Thoracic aorta (tissue), 2 donors: ENCODE measurements at regions not wholly inside any gene's neighbourhood (a gene's known extent, or its start where the extent isn't known, plus 50 kb on each side); places are given as distances from the start of the nearest gene placed in this dataset.
"Not testable (repeated sequence)": the region's sequence is repeated elsewhere in the genome, so short reads cannot be mapped to it uniquely, and the experiment has no call there.

Experiments used
- ATAC-seq: fragments of 150-250 bp; one replicate; pipeline ENCODE4 v1.8.0; 2017; ENCODE audit warnings: low read depth; ENCODE audit not compliant: insufficient number of reproducible peaks, low FRiP score
- DNase-seq: peaks from one replicate; pipeline ENCODE4 v3.0.0-alpha.2; 2020; ENCODE audit warnings: low spot score
- H3K27ac ChIP-seq, 2 donors: fragments of 200-600 bp; sonication (generic); 1 replicate in 1 of 2; 2 replicates in 1 of 2; pipeline ENCODE4 v1.5.1; 2016; ENCODE audit warnings: mild to moderate bottlenecking in 2 of 2, moderate library complexity in 2 of 2
- H3K27me3 ChIP-seq: fragments of 200-600 bp; sonication (generic); replicated peaks from 2 replicates; pipeline ENCODE4 v1.6.0; 2016; ENCODE audit warnings: mild to moderate bottlenecking; ENCODE audit not compliant: insufficient read depth
- H3K36me3 ChIP-seq: fragments of 200-600 bp; sonication (generic); one replicate; pipeline ENCODE4 v1.5.1; 2016
- H3K4me1 ChIP-seq, 2 donors: fragments of 200-600 bp; sonication (generic); 1 replicate in 1 of 2; 2 replicates in 1 of 2; pipeline versions ENCODE4 v1.5.1 to v1.6.0; 2016; ENCODE audit warnings: low read depth in 2 of 2, mild to moderate bottlenecking in 1 of 2; ENCODE audit not compliant: control insufficient read depth in 1 of 2
- H3K4me3 ChIP-seq: fragments of 200-600 bp; sonication (generic); 2 replicates; pipeline ENCODE4 v1.5.1; 2016; ENCODE audit warnings: mild to moderate bottlenecking
- H3K9me3 ChIP-seq: fragments of 200-600 bp; sonication (generic); 2 replicates; pipeline ENCODE4 v1.5.1; 2016
- TF ChIP-seq, protein P1 (sequence below): fragments of 200-600 bp; sonication (generic); IDR thresholded peaks from one replicate; pipeline ENCODE4 v1.5.1; 2019; ENCODE audit warnings: antibody characterized with exemption

DNA sequence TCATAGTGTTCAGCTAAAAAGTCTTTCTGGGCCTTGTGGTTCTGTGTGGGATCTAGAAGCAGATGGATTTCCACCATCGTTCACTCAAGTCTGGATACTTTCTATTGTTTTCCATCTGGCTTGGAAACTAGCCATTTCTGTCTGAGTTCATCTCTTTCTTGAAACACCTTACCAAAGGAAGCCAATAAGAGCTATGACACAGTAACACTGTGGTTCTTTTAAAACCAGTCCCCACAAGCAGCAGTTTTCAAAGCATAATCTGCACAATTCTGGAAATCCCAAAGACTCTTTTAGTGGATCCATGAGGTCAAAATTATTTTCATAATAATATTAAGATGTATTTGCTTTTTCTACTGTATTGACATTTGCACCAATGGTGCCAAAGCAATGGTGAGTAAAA is 234.2 kb upstream of the TET2 start:
- Histone ChIP-seq H3K4me3 (no peak overlapping the region), H3K9me3 (no peaks in the 10 kb centered on the region), H3K27ac (no peak overlapping the region), H3K4me1 (no peaks in the 10 kb centered on the region), H3K36me3 (no peaks in the 10 kb centered on the region), H3K27me3 (no peaks in the 10 kb centered on the region)
- TF ChIP-seq, protein P1, sequence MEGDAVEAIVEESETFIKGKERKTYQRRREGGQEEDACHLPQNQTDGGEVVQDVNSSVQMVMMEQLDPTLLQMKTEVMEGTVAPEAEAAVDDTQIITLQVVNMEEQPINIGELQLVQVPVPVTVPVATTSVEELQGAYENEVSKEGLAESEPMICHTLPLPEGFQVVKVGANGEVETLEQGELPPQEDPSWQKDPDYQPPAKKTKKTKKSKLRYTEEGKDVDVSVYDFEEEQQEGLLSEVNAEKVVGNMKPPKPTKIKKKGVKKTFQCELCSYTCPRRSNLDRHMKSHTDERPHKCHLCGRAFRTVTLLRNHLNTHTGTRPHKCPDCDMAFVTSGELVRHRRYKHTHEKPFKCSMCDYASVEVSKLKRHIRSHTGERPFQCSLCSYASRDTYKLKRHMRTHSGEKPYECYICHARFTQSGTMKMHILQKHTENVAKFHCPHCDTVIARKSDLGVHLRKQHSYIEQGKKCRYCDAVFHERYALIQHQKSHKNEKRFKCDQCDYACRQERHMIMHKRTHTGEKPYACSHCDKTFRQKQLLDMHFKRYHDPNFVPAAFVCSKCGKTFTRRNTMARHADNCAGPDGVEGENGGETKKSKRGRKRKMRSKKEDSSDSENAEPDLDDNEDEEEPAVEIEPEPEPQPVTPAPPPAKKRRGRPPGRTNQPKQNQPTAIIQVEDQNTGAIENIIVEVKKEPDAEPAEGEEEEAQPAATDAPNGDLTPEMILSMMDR: no peak
- DNase-seq: no peak
- no peak for ATAC-seq

DNA sequence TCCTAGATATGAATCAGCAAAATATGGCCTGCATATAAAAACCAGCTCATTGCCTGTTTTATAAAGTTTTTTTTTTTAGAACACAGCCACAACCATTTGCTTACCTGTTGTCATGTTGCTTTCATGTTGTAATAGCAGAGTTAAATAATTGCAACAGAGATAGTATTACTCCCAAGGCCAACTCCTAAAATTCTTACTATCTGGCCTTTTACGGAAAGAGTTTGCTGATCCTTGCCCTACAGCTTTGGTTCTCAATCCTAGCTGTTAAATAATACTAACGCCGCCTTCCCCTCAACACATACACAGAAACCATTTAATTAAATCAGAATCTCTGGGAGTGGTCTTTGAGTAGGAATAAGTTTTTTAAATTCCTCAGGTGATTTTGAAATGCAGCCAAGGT is 231.3 kb upstream of the TET2 start:
- no peak overlapping the region for H3K27ac ChIP-seq

GRCh38 chr4:104915864-104916263 is 230.8 kb upstream of the TET2 start:
- no peak overlapping the region for H3K4me3 ChIP-seq
- no peaks in the 10 kb centered on the region for H3K9me3 ChIP-seq

More for the DNA sequence above, 231.3 kb upstream of the TET2 start:
- H3K4me3 ChIP-seq: no peak overlapping the region
- DNase-seq: no peak
- H3K9me3 ChIP-seq: no peaks in the 10 kb centered on the region
- H3K36me3 ChIP-seq: no peaks in the 10 kb centered on the region
- TF ChIP-seq, protein P1: no peak
- no peaks in the 10 kb centered on the region for H3K27me3 ChIP-seq
- H3K4me1 ChIP-seq: no peaks in the 10 kb centered on the region
- ATAC-seq: no peak

DNA sequence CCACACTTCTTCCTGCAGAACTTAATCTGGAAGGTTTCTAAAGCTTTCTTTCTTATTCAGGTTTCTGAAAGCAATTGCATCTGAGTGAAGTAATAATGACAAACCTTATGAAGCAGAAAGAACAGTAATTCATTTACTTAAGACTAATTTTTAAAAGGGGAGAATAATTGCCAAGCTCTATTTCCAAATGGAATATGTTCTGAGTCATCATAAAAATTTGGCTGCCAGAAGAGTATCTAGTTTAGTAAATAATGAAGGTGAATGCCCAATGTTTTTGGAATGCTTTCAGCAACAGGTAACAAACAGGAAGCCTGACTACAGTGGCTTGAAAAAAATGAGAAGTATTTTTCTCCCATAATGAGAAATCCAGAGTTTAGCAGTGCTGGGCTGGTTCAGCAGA is 227.3 kb upstream of the TET2 start:
- DNase-seq (no peak), ATAC-seq (no peak)
- TF ChIP-seq, protein P1: no peak
- Histone ChIP-seq H3K27me3 (no peaks in the 10 kb centered on the region), H3K27ac (no peak overlapping the region), H3K4me3 (no peak overlapping the region), H3K36me3 (no peaks in the 10 kb centered on the region), H3K9me3 (no peaks in the 10 kb centered on the region), H3K4me1 (no peaks in the 10 kb centered on the region)

More at GRCh38 chr4:104915864-104916263, 230.8 kb upstream of the TET2 start:
- H3K36me3 ChIP-seq: no peaks in the 10 kb centered on the region
- ATAC-seq: no peak
- no peak overlapping the region for H3K27ac ChIP-seq
- no peaks in the 10 kb centered on the region for H3K4me1 ChIP-seq
- no peak for DNase-seq
- TF ChIP-seq, protein P1: no peak
- H3K27me3 ChIP-seq: no peaks in the 10 kb centered on the region

GRCh38 chr4:104930298-104930697 is 216.4 kb upstream of the TET2 start:
- no peak for DNase-seq
- Histone ChIP-seq H3K27ac (no peak overlapping the region), H3K4me3 (no peak overlapping the region), H3K27me3 (no peaks in the 10 kb centered on the region), H3K9me3 (peaks cover 3% of the 10 kb centered on the region), H3K4me1 (no peaks in the 10 kb centered on the region), H3K36me3 (no peaks in the 10 kb centered on the region)
- TF ChIP-seq, protein P1: no peak
- ATAC-seq: no peak

DNA sequence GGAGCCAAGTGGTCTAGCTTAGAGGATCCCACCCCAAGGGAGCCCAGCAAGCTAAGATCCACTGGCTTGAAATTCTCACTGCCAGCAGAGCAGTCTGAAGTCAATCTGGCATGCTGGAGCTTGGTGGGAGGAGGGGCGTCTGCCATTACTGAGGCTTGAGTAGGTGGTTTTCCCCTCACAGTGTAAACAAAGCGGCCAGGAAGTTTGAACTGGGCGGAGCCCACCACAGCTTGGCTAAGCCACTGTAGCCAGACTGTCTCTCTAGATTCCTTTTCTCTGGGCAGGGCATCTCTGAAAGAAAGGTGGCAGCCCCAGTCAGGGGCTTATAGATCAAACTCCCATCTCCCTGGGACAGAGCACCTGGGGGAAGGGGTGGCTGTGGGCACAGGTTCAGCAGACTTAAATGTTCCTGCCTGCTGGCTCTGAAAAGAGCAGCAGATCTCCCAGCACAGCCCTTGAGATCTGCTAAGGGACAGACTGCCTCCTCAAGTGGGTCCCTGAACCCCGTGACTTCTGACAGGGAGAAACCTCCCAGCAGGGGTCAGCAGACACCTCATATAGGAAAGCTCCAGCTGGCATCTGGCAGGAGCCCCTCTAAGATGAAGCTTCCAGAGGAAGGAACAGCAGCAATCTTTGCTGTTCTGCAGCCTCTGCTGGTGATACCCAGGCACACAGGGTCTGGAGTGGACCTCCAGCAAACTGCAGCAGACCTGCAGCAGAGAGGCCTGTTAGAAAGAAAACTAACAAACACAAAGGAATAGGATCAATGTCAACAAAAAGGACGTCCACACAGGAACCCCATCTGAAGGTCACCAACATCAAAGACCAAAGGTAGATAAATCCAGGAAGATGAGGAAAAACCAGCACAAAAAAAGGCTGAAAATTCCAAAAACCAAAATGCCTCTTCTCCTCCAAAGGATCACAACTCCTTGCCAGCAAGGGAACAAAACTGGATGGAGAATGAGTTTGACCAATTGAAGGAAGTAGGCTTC is 215.6 kb upstream of the TET2 start:
- H3K9me3 ChIP-seq, DNase-seq, H3K27ac ChIP-seq, H3K36me3 ChIP-seq, ATAC-seq, H3K4me1 ChIP-seq, H3K27me3 ChIP-seq, H3K4me3 ChIP-seq: not testable (repeated sequence)
